OCI-LY1 (cell line): ENCODE measurements at regions not wholly inside any gene's neighbourhood (a gene's known extent, or its start where the extent isn't known, plus 50 kb on each side); places are given as distances from the start of the nearest gene placed in this dataset.

ENCODE experiments used
- H2AFZ ChIP-seq: fragments of 200-600 bp; sonication (generic), shearing (Covaris generic); 2 replicates; pipeline ENCODE4 v1.6.0; 2014; ENCODE audit warnings: antibody characterized with exemption, mild to moderate bottlenecking, low read length
- H3F3A ChIP-seq: fragments of 200-600 bp; sonication (generic), shearing (Covaris generic); 2 replicates; pipeline ENCODE4 v1.6.0; 2014; ENCODE audit warnings: mild to moderate bottlenecking, antibody characterized with exemption, low read length, moderate library complexity; ENCODE audit not compliant: insufficient read depth
- H3K27ac ChIP-seq: fragments of 200-600 bp; sonication (generic); 2 replicates; pipeline ENCODE4 v1.5.1; 2014; ENCODE audit warnings: low read length, mixed run types, mild to moderate bottlenecking, low read depth; ENCODE audit not compliant: poor library complexity, severe bottlenecking
- H3K27me3 ChIP-seq: fragments of 200-600 bp; sonication (generic); 2 replicates; pipeline ENCODE4 v1.6.0; 2014; ENCODE audit warnings: antibody characterized with exemption, mild to moderate bottlenecking, low read length, moderate library complexity; ENCODE audit not compliant: insufficient read depth
- H3K36me3 ChIP-seq: fragments of 200-600 bp; sonication (generic); 2 replicates; pipeline ENCODE4 v1.6.1; 2014; ENCODE audit warnings: mild to moderate bottlenecking, antibody characterized with exemption, low read length, moderate library complexity, mixed read lengths; ENCODE audit not compliant: insufficient read depth
- H3K4me1 ChIP-seq: fragments of 200-600 bp; sonication (generic); 2 replicates; pipeline ENCODE4 v1.5.1; 2014; ENCODE audit warnings: mild to moderate bottlenecking, low read length, moderate library complexity; ENCODE audit not compliant: insufficient read depth, severe bottlenecking
- H3K4me2 ChIP-seq: fragments of 200-600 bp; sonication (generic), shearing (Covaris generic); 2 replicates; pipeline ENCODE4 v1.6.1; 2014; ENCODE audit warnings: low read length
- H3K4me3 ChIP-seq: fragments of 200-600 bp; sonication (generic); 2 replicates; pipeline ENCODE4 v1.5.1; 2014; ENCODE audit warnings: low read length, low read depth, mild to moderate bottlenecking, mixed read lengths; ENCODE audit not compliant: poor library complexity, severe bottlenecking
- H3K79me2 ChIP-seq: fragments of 200-600 bp; shearing (Covaris generic); 2 replicates; pipeline ENCODE4 v1.6.1; 2016; ENCODE audit warnings: mixed run types, low read length, mixed read lengths; ENCODE audit not compliant: insufficient read depth
- H3K9ac ChIP-seq: fragments of 200-600 bp; sonication (generic), shearing (Covaris generic); 2 replicates; pipeline ENCODE4 v1.6.1; 2014; ENCODE audit warnings: mild to moderate bottlenecking, low read length, mixed read lengths
- H3K9me2 ChIP-seq: fragments of 200-600 bp; sonication (generic), shearing (Covaris generic); 2 replicates; pipeline ENCODE4 v1.6.1; 2014; ENCODE audit warnings: low read depth, mild to moderate bottlenecking, low read length, mixed read lengths
- H3K9me3 ChIP-seq: fragments of 200-600 bp; shearing (Covaris generic); 2 replicates; pipeline ENCODE4 v1.6.1; 2014; ENCODE audit warnings: low read length, mixed read lengths
- H4K20me1 ChIP-seq: fragments of 200-600 bp; sonication (generic), shearing (Covaris generic); 2 replicates; pipeline ENCODE4 v1.6.0; 2016; ENCODE audit warnings: mild to moderate bottlenecking, low read length; ENCODE audit not compliant: insufficient read depth
- CTCF ChIP-seq: fragments of 200-600 bp; sonication (generic), shearing (Covaris generic); IDR thresholded peaks from 2 replicates; pipeline ENCODE4 v1.5.1; 2017; ENCODE audit warnings: mild to moderate bottlenecking, antibody characterized with exemption, low read length, moderate library complexity, mixed read lengths
- EZH2 ChIP-seq: fragments of 200-600 bp; sonication (generic), shearing (Covaris generic); IDR thresholded peaks from 2 replicates; pipeline ENCODE4 v1.8.0; 2017; ENCODE audit warnings: borderline replicate concordance, mixed run types, mild to moderate bottlenecking, antibody characterized with exemption, low read length, moderate library complexity, mixed read lengths

- Histone ChIP-seq H3K9me2 (no peaks in the 10 kb centered on the region), H3K9me3 (peaks cover 3% of the 10 kb centered on the region; the same call in 1 of the 2 replicates), H4K20me1 (no peaks in the 10 kb centered on the region), H3K4me2 (no peak overlapping the region), H3K9ac (no peak overlapping the region), H3K27ac (no peak overlapping the region), H2AFZ (no peak overlapping the region), H3K36me3 (no peaks in the 10 kb centered on the region), H3K79me2 (no peaks in the 10 kb centered on the region), H3K27me3 (no peaks in the 10 kb centered on the region), H3K4me1 (no peaks in the 10 kb centered on the region), H3F3A (no peaks in the 10 kb centered on the region), H3K4me3 (no peak overlapping the region)
- TF ChIP-seq EZH2 (no peak), CTCF (no peak)
Measured at GRCh38 chr4:79082997-79083396, 143.8 kb upstream of the PAQR3 start.

DNA sequence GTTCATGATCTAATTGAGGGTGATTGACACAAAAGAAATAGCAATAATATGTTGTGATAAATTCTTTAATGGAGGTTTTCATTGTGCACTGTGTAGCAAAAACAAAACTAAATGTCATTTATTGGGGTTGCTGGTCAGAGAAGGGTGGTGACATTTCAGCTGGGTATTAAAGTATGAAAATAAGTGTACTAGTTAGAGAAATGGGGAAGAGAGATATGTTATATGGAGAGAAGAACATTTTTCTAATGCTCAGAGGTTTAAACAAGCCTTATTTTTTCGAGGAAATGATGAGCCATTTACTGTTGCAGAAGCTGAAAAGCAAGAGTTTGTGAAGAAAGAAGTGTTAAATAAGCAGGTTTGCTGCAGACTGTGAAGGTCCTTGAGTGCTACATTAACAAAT is 142.7 kb upstream of the PAQR3 start:
- TF ChIP-seq CTCF (no peak), EZH2 (no peak)
- Histone ChIP-seq H3K4me2 (no peak overlapping the region), H3K9me2 (no peaks in the 10 kb centered on the region), H3K79me2 (no peaks in the 10 kb centered on the region), H3K9ac (no peak overlapping the region), H2AFZ (no peak overlapping the region), H3K27ac (no peak overlapping the region), H4K20me1 (no peaks in the 10 kb centered on the region), H3F3A (no peaks in the 10 kb centered on the region), H3K27me3 (no peaks in the 10 kb centered on the region), H3K4me3 (no peak overlapping the region), H3K9me3 (peaks cover 3% of the 10 kb centered on the region; the same call in 1 of the 2 replicates), H3K36me3 (no peaks in the 10 kb centered on the region), H3K4me1 (no peaks in the 10 kb centered on the region)

- H3K27ac ChIP-seq = no peak overlapping the region
- TF ChIP-seq CTCF (no peak), EZH2 (no peak)
- H3K9me3 ChIP-seq = peaks cover 3% of the 10 kb centered on the region; the same call in 1 of the 2 replicates
- H3K36me3 ChIP-seq = no peaks in the 10 kb centered on the region
- H3K79me2 ChIP-seq = no peaks in the 10 kb centered on the region
- H4K20me1 ChIP-seq = no peaks in the 10 kb centered on the region
- H3K27me3 ChIP-seq = no peaks in the 10 kb centered on the region
- H3K9me2 ChIP-seq = no peaks in the 10 kb centered on the region
- no peak overlapping the region for H3K4me3 ChIP-seq
- no peaks in the 10 kb centered on the region for H3F3A ChIP-seq
- no peak overlapping the region for H3K9ac ChIP-seq
- H3K4me1 ChIP-seq = no peaks in the 10 kb centered on the region
- no peak overlapping the region for H2AFZ ChIP-seq
- no peak overlapping the region for H3K4me2 ChIP-seq
Measured at GRCh38 chr4:79078339-79078738, 139.1 kb upstream of the PAQR3 start.
